Activated CD4-positive, CD25-positive, alpha-beta regulatory T cell treated with anti-CD3 and anti-CD28 coated beads, Interleukin-2, amount 50 U/mL, for 72 hours (primary cell): ENCODE measurements at regions not wholly inside any gene's neighbourhood (a gene's known extent, or its start where the extent isn't known, plus 50 kb on each side); places are given as distances from the start of the nearest gene placed in this dataset.

Experiments used
- DNase-seq: peaks from one replicate; pipeline ENCODE4 v3.0.0; 2021

- no peak for DNase-seq
Observed at GRCh38 chr9:89748831-89749499, 144.2 kb downstream of the GADD45G start.

GRCh38 chr9:89749500-89750116 is 144.8 kb downstream of the GADD45G start:
- DNase-seq: no peak

GRCh38 chr9:89750117-89750791 is 145.4 kb downstream of the GADD45G start:
- no peak for DNase-seq

- DNase-seq: no peak
Observed at GRCh38 chr9:89751079-89751825, 146.4 kb downstream of the GADD45G start.

GRCh38 chr9:89752154-89752553 is 147.3 kb downstream of the GADD45G start:
- no peak for DNase-seq

- no peak for DNase-seq
Observed at GRCh38 chr9:89753472-89754055, 148.8 kb downstream of the GADD45G start.

- DNase-seq: no peak
Observed at GRCh38 chr9:89754193-89754592, 149.4 kb downstream of the GADD45G start.

- no peak for DNase-seq
Observed at GRCh38 chr9:89755821-89756220, 151.0 kb downstream of the GADD45G start.

- DNase-seq: no peak
Observed at GRCh38 chr9:89756891-89757537, 152.2 kb downstream of the GADD45G start.

GRCh38 chr9:89757776-89758528 is 153.1 kb downstream of the GADD45G start:
- no peak for DNase-seq

- no peak for DNase-seq
Observed at GRCh38 chr9:89759572-89759971, 154.8 kb downstream of the GADD45G start.

GRCh38 chr9:89760123-89760522 is 155.3 kb downstream of the GADD45G start:
- DNase-seq: no peak

- DNase-seq: no peak
Observed at GRCh38 chr9:89764217-89764616, 159.4 kb downstream of the GADD45G start.

GRCh38 chr9:89765211-89765946 is 160.6 kb downstream of the GADD45G start:
- no peak for DNase-seq

- no peak for DNase-seq
Observed at GRCh38 chr9:89766991-89767390, 162.2 kb downstream of the GADD45G start.

- no peak for DNase-seq
Observed at GRCh38 chr9:89768051-89768450, 163.2 kb downstream of the GADD45G start.

- DNase-seq: no peak
Observed at GRCh38 chr9:89768650-89769071, 163.8 kb downstream of the GADD45G start.

GRCh38 chr9:89770531-89771174 is 165.8 kb downstream of the GADD45G start:
- DNase-seq: no peak

- no peak for DNase-seq
Observed at GRCh38 chr9:89771205-89771604, 166.4 kb downstream of the GADD45G start.

- DNase-seq: no peak
Observed at GRCh38 chr9:89773170-89773569, 168.4 kb downstream of the GADD45G start.
